ENCODE measurements at regions not wholly inside any gene's neighbourhood (a gene's known extent, or its start where the extent isn't known, plus 50 kb on each side); places are given as distances from the start of the nearest gene placed in this dataset.

GRCh38 chr5:113869611-113870010 lies 356.1 kb downstream of the YTHDC2 start:
- TF ChIP-seq CTCF (IDR thresholded peaks at IDR 0.05): no peak
- TF ChIP-seq POLR2A (IDR thresholded peaks at IDR 0.05): no peak
